ENCODE measurements at regions not wholly inside any gene's neighbourhood (a gene's known extent, or its start where the extent isn't known, plus 50 kb on each side); places are given as distances from the start of the nearest gene placed in this dataset.
A peak's percentile ranks its signal among the peaks of the same experiment; 100 is the strongest.

GRCh38 chr10:20418286-20418685 is 478.8 kb downstream of the NEBL start:
- no peak overlapping the region for H3K4me2 ChIP-seq
- no peaks in the 10 kb centered on the region for H3K9me3 ChIP-seq
- H3K36me3 ChIP-seq, result no peaks in the 10 kb centered on the region
- no peak overlapping the region for H3K9ac ChIP-seq
- H3K27me3 ChIP-seq, result no peaks in the 10 kb centered on the region
- H3K27ac ChIP-seq, result no peak overlapping the region
- no peaks in the 10 kb centered on the region for H3K4me1 ChIP-seq
- no peak for TF ChIP-seq Cebpa-rat (IDR thresholded peaks at IDR 0.05)
- H3K4me3 ChIP-seq, result no peak overlapping the region
- H4K20me1 ChIP-seq, result no peaks in the 10 kb centered on the region

GRCh38 chr10:20417791-20418190 is 479.3 kb downstream of the NEBL start:
- Histone ChIP-seq H4K20me1 (no peaks in the 10 kb centered on the region), H3K9ac (no peak overlapping the region), H3K4me3 (no peak overlapping the region), H3K36me3 (no peaks in the 10 kb centered on the region), H3K4me1 (no peaks in the 10 kb centered on the region), H3K4me2 (no peak overlapping the region), H3K27ac (no peak overlapping the region), H3K9me3 (no peaks in the 10 kb centered on the region), H3K27me3 (no peaks in the 10 kb centered on the region)
- no peak for TF ChIP-seq Cebpa-rat (IDR thresholded peaks at IDR 0.05)

- Histone ChIP-seq H4K20me1 (no peaks in the 10 kb centered on the region), H3K9ac (no peak overlapping the region), H3K4me1 (no peaks in the 10 kb centered on the region), H3K27me3 (no peaks in the 10 kb centered on the region), H3K36me3 (no peaks in the 10 kb centered on the region), H3K4me3 (no peak overlapping the region), H3K27ac (no peak overlapping the region), H3K4me2 (no peak overlapping the region), H3K9me3 (no peaks in the 10 kb centered on the region)
- TF ChIP-seq Cebpa-rat (IDR thresholded peaks at IDR 0.05), result no peak
These were observed 481.4 kb downstream of the NEBL start for GRCh38 chr10:20415684-20416083.

- H4K20me1 ChIP-seq, result no peaks in the 10 kb centered on the region
- H3K4me3 ChIP-seq, result no peak overlapping the region
- no peak overlapping the region for H3K4me2 ChIP-seq
- H3K9ac ChIP-seq, result no peak overlapping the region
- H3K27ac ChIP-seq, result no peak overlapping the region
- H3K9me3 ChIP-seq, result no peaks in the 10 kb centered on the region
- H3K27me3 ChIP-seq, result no peaks in the 10 kb centered on the region
- no peaks in the 10 kb centered on the region for H3K36me3 ChIP-seq
- no peak for TF ChIP-seq Cebpa-rat (IDR thresholded peaks at IDR 0.05)
- no peaks in the 10 kb centered on the region for H3K4me1 ChIP-seq
These were observed 489.8 kb downstream of the NEBL start for GRCh38 chr10:20407357-20407756.

- H4K20me1 ChIP-seq, result no peaks in the 10 kb centered on the region
- no peak overlapping the region for H3K27ac ChIP-seq
- H3K27me3 ChIP-seq, result no peaks in the 10 kb centered on the region
- H3K4me2 ChIP-seq, result no peak overlapping the region
- H3K9me3 ChIP-seq, result no peaks in the 10 kb centered on the region
- TF ChIP-seq Cebpa-rat (IDR thresholded peaks at IDR 0.05), result no peak
- no peak overlapping the region for H3K9ac ChIP-seq
- H3K4me3 ChIP-seq, result no peak overlapping the region
- H3K36me3 ChIP-seq, result no peaks in the 10 kb centered on the region
- no peaks in the 10 kb centered on the region for H3K4me1 ChIP-seq
These were observed 490.6 kb downstream of the NEBL start for GRCh38 chr10:20406281-20407104.

- H3K36me3 ChIP-seq, result no peaks in the 10 kb centered on the region
- no peaks in the 10 kb centered on the region for H3K27me3 ChIP-seq
- 0 out of 2 replicates have a peak, but pooled peaks cover 3% of the 10 kb centered on the region for H3K4me1 ChIP-seq
- H3K9me3 ChIP-seq, result no peaks in the 10 kb centered on the region
- no peaks in the 10 kb centered on the region for H4K20me1 ChIP-seq
- no peak overlapping the region for H3K4me2 ChIP-seq
- TF ChIP-seq Cebpa-rat (IDR thresholded peaks at IDR 0.05), result no peak
- H3K9ac ChIP-seq, result no peak overlapping the region
- H3K4me3 ChIP-seq, result no peak overlapping the region
- H3K27ac ChIP-seq, result no peak overlapping the region
These were observed 491.4 kb downstream of the NEBL start for GRCh38 chr10:20405761-20406160.

GRCh38 chr10:20405050-20405449 is 492.1 kb downstream of the NEBL start:
- Histone ChIP-seq H3K9ac (no peak overlapping the region), H3K27me3 (no peaks in the 10 kb centered on the region), H3K27ac (no peak overlapping the region), H3K4me1 (0 out of 2 replicates have a peak, but pooled peaks cover 10% of the 10 kb centered on the region), H3K4me3 (no peak overlapping the region), H4K20me1 (no peaks in the 10 kb centered on the region), H3K36me3 (no peaks in the 10 kb centered on the region), H3K4me2 (no peak overlapping the region), H3K9me3 (no peaks in the 10 kb centered on the region)
- no peak for TF ChIP-seq Cebpa-rat (IDR thresholded peaks at IDR 0.05)

- Histone ChIP-seq H4K20me1 (no peaks in the 10 kb centered on the region), H3K4me1 (peaks cover 43% of the 10 kb centered on the region), H3K27ac (no peak overlapping the region), H3K27me3 (no peaks in the 10 kb centered on the region), H3K36me3 (no peaks in the 10 kb centered on the region), H3K4me3 (no peak overlapping the region), H3K4me2 (no peak overlapping the region), H3K9me3 (peaks cover 8% of the 10 kb centered on the region; the same call in 1 of the 2 replicates), H3K9ac (no peak overlapping the region)
- TF ChIP-seq Cebpa-rat (IDR thresholded peaks at IDR 0.05), result no peak
These were observed 497.3 kb downstream of the NEBL start for GRCh38 chr10:20399772-20400171.

- Histone ChIP-seq H3K36me3 (no peaks in the 10 kb centered on the region), H3K9ac (no peak overlapping the region), H3K4me3 (no peak overlapping the region), H3K27me3 (no peaks in the 10 kb centered on the region), H3K9me3 (peaks cover 12% of the 10 kb centered on the region; the same call in 1 of the 2 replicates), H3K27ac (peak overlapping the region; percentile 64), H3K4me1 (peaks cover 71% of the 10 kb centered on the region), H4K20me1 (no peaks in the 10 kb centered on the region), H3K4me2 (peak overlapping the region; percentile 82)
- no peak for TF ChIP-seq Cebpa-rat (IDR thresholded peaks at IDR 0.05)
These were observed 500.4 kb downstream of the NEBL start for GRCh38 chr10:20396701-20397100.

GRCh38 chr10:20396205-20396604 is 500.9 kb downstream of the NEBL start:
- H3K4me1 ChIP-seq, result peaks cover 71% of the 10 kb centered on the region
- no peaks in the 10 kb centered on the region for H3K36me3 ChIP-seq
- TF ChIP-seq Cebpa-rat (IDR thresholded peaks at IDR 0.05), result no peak
- H3K4me3 ChIP-seq, result no peak overlapping the region; the same call in 1 of the 2 replicates
- H3K9me3 ChIP-seq, result peaks cover 12% of the 10 kb centered on the region; the same call in 1 of the 2 replicates
- no peaks in the 10 kb centered on the region for H4K20me1 ChIP-seq
- H3K9ac ChIP-seq, result peak overlapping the region; percentile 28; the same call in 1 of the 2 replicates
- no peaks in the 10 kb centered on the region for H3K27me3 ChIP-seq
- H3K27ac ChIP-seq, result peak overlapping the region; percentile 64
- peak overlapping the region; percentile 82 for H3K4me2 ChIP-seq

Measured in BLaER1 (cell line).